ENCODE measurements at regions not wholly inside any gene's neighbourhood (a gene's known extent, or its start where the extent isn't known, plus 50 kb on each side); places are given as distances from the start of the nearest gene placed in this dataset.

GRCh38 chr11:91265946-91266345 is 958.7 kb upstream of the FAT3 start:
- no peak overlapping the region for H3K27ac ChIP-seq (ENCODE audit: low read depth, low read length)
- no peaks in the 10 kb centered on the region for H3K4me1 ChIP-seq (ENCODE audit: control insufficient read depth, low read length)
- no peak overlapping the region for H3K4me2 ChIP-seq (ENCODE audit: low read length)
- no peaks in the 10 kb centered on the region for H3K27me3 ChIP-seq (ENCODE audit: control insufficient read depth, low read length)
- H3K9me2 ChIP-seq (replicated peaks; ENCODE audit: control insufficient read depth, low read length) = no peaks in the 10 kb centered on the region
- TF ChIP-seq EZH2phosphoT487 (IDR thresholded peaks at IDR 0.05; ENCODE audit: borderline replicate concordance, low read length) = no peak
- TF ChIP-seq, protein P1, sequence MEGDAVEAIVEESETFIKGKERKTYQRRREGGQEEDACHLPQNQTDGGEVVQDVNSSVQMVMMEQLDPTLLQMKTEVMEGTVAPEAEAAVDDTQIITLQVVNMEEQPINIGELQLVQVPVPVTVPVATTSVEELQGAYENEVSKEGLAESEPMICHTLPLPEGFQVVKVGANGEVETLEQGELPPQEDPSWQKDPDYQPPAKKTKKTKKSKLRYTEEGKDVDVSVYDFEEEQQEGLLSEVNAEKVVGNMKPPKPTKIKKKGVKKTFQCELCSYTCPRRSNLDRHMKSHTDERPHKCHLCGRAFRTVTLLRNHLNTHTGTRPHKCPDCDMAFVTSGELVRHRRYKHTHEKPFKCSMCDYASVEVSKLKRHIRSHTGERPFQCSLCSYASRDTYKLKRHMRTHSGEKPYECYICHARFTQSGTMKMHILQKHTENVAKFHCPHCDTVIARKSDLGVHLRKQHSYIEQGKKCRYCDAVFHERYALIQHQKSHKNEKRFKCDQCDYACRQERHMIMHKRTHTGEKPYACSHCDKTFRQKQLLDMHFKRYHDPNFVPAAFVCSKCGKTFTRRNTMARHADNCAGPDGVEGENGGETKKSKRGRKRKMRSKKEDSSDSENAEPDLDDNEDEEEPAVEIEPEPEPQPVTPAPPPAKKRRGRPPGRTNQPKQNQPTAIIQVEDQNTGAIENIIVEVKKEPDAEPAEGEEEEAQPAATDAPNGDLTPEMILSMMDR (IDR thresholded peaks at IDR 0.05; ENCODE audit: low read depth, low read length, poor library complexity, severe bottlenecking) = no peak
- no peaks in the 10 kb centered on the region for H3F3A ChIP-seq (ENCODE audit: control insufficient read depth, insufficient read depth)
- H3K9me3 ChIP-seq (ENCODE audit: control insufficient read depth, insufficient read depth, low read length) = no peaks in the 10 kb centered on the region
- no peaks in the 10 kb centered on the region for H3K36me3 ChIP-seq (ENCODE audit: control insufficient read depth, low read length)
- no peaks in the 10 kb centered on the region for H4K20me1 ChIP-seq (ENCODE audit: control insufficient read depth, insufficient read depth, low read depth, low read length)
- no peak overlapping the region for H3K4me3 ChIP-seq (ENCODE audit: low read length)
- no peaks in the 10 kb centered on the region for H3K79me2 ChIP-seq (ENCODE audit: control insufficient read depth, low read length)

GRCh38 chr11:91264481-91264880 is 960.1 kb upstream of the FAT3 start:
- no peaks in the 10 kb centered on the region for H3K4me1 ChIP-seq (ENCODE audit: control insufficient read depth, low read length)
- H3K27me3 ChIP-seq (ENCODE audit: control insufficient read depth, low read length) = no peaks in the 10 kb centered on the region
- H3K36me3 ChIP-seq (ENCODE audit: control insufficient read depth, low read length) = no peaks in the 10 kb centered on the region
- no peak overlapping the region for H3K27ac ChIP-seq (ENCODE audit: low read depth, low read length)
- H3K4me2 ChIP-seq (ENCODE audit: low read length) = no peak overlapping the region
- H4K20me1 ChIP-seq (ENCODE audit: control insufficient read depth, insufficient read depth, low read depth, low read length) = no peaks in the 10 kb centered on the region
- TF ChIP-seq, protein P1 (IDR thresholded peaks at IDR 0.05; ENCODE audit: low read depth, low read length, poor library complexity, severe bottlenecking) = no peak
- TF ChIP-seq EZH2phosphoT487 (IDR thresholded peaks at IDR 0.05; ENCODE audit: borderline replicate concordance, low read length) = no peak
- H3K9me2 ChIP-seq (replicated peaks; ENCODE audit: control insufficient read depth, low read length) = no peaks in the 10 kb centered on the region
- no peak overlapping the region for H3K4me3 ChIP-seq (ENCODE audit: low read length)
- H3F3A ChIP-seq (ENCODE audit: control insufficient read depth, insufficient read depth) = no peaks in the 10 kb centered on the region
- no peaks in the 10 kb centered on the region for H3K79me2 ChIP-seq (ENCODE audit: control insufficient read depth, low read length)
- H3K9me3 ChIP-seq (ENCODE audit: control insufficient read depth, insufficient read depth, low read length) = no peaks in the 10 kb centered on the region

- Histone ChIP-seq H3K4me2 (ENCODE audit: low read length) (no peak overlapping the region), H3K27me3 (ENCODE audit: control insufficient read depth, low read length) (no peaks in the 10 kb centered on the region), H3K36me3 (ENCODE audit: control insufficient read depth, low read length) (no peaks in the 10 kb centered on the region), H4K20me1 (ENCODE audit: control insufficient read depth, insufficient read depth, low read depth, low read length) (no peaks in the 10 kb centered on the region), H3K79me2 (ENCODE audit: control insufficient read depth, low read length) (no peaks in the 10 kb centered on the region), H3K4me3 (ENCODE audit: low read length) (no peak overlapping the region), H3K27ac (ENCODE audit: low read depth, low read length) (no peak overlapping the region), H3K9me3 (ENCODE audit: control insufficient read depth, insufficient read depth, low read length) (no peaks in the 10 kb centered on the region), H3K9me2 (replicated peaks; ENCODE audit: control insufficient read depth, low read length) (no peaks in the 10 kb centered on the region), H3K4me1 (ENCODE audit: control insufficient read depth, low read length) (no peaks in the 10 kb centered on the region), H3F3A (ENCODE audit: control insufficient read depth, insufficient read depth) (no peaks in the 10 kb centered on the region)
- TF ChIP-seq, protein P1 (IDR thresholded peaks at IDR 0.05; ENCODE audit: low read depth, low read length, poor library complexity, severe bottlenecking) = no peak
- no peak for TF ChIP-seq EZH2phosphoT487 (IDR thresholded peaks at IDR 0.05; ENCODE audit: borderline replicate concordance, low read length)
Measured at GRCh38 chr11:91263496-91264365, 960.9 kb upstream of the FAT3 start.

Measured in DOHH2 (cell line).